Skeletal muscle satellite cell (primary cell): ENCODE measurements at regions not wholly inside any gene's neighbourhood (a gene's known extent, or its start where the extent isn't known, plus 50 kb on each side); places are given as distances from the start of the nearest gene placed in this dataset.

ENCODE experiments used
- H3K27me3 ChIP-seq: 2 replicates; pipeline ENCODE4 v1.7.0; 2013; ENCODE audit warnings: low read length; ENCODE audit not compliant: control insufficient read depth, insufficient read depth
- H3K36me3 ChIP-seq: 2 replicates; pipeline ENCODE4 v1.7.0; 2013; ENCODE audit warnings: mild to moderate bottlenecking, control low read depth, low read length; ENCODE audit not compliant: insufficient read depth
- H3K4me1 ChIP-seq: 2 replicates; pipeline ENCODE4 v1.7.0; 2013; ENCODE audit warnings: low read length; ENCODE audit not compliant: control insufficient read depth, insufficient read depth
- H3K4me2 ChIP-seq: 2 replicates; pipeline ENCODE4 v1.7.0; 2013; ENCODE audit warnings: mild to moderate bottlenecking, low read length
- H3K4me3 ChIP-seq: 2 replicates; pipeline ENCODE4 v1.7.0; 2013; ENCODE audit warnings: low read length
- H3K9ac ChIP-seq: 2 replicates; pipeline ENCODE4 v1.7.0; 2013; ENCODE audit warnings: mild to moderate bottlenecking, low read depth, low read length, moderate library complexity
- H3K9me3 ChIP-seq: replicated peaks from 2 replicates; pipeline ENCODE4 v1.7.0; 2013; ENCODE audit warnings: mild to moderate bottlenecking, control low read depth, low read length

GRCh38 chr3:102757950-102758349, 323.1 kb downstream of the ZPLD1 start:
- Histone ChIP-seq H3K9me3 (no peaks in the 10 kb centered on the region), H3K4me1 (no peaks in the 10 kb centered on the region), H3K36me3 (no peaks in the 10 kb centered on the region), H3K27me3 (peaks cover 3% of the 10 kb centered on the region), H3K9ac (no peak overlapping the region), H3K4me3 (no peak overlapping the region), H3K4me2 (no peak overlapping the region)

DNA sequence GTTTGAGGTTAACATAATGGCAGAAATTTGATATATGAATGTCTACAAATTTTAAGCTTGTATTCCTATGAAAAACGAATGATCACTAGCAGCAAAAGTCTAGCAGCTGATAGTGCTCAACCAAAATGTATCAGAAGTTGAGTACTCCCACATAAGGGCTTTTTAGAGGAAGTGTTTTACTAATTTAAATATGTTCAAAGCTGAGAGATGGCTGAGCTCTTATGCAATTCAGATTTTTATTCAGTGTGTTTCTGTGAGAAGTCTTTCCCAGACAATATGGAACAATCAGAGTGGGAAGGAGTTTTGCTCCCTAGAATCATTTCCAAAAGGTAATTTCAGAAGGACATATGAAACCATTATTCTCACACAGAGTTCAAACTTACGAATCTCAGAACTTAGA, 327.0 kb downstream of the ZPLD1 start:
- Histone ChIP-seq H3K9me3 (no peaks in the 10 kb centered on the region), H3K36me3 (no peaks in the 10 kb centered on the region), H3K4me1 (no peaks in the 10 kb centered on the region), H3K4me3 (no peak overlapping the region), H3K9ac (no peak overlapping the region), H3K27me3 (no peaks in the 10 kb centered on the region), H3K4me2 (no peak overlapping the region)

GRCh38 chr3:102790747-102791325, 356.0 kb downstream of the ZPLD1 start:
- no peaks in the 10 kb centered on the region for H3K27me3 ChIP-seq
- H3K9ac ChIP-seq: no peak overlapping the region
- H3K4me1 ChIP-seq: no peaks in the 10 kb centered on the region
- H3K36me3 ChIP-seq: no peaks in the 10 kb centered on the region
- H3K4me3 ChIP-seq: no peak overlapping the region
- H3K9me3 ChIP-seq: no peaks in the 10 kb centered on the region
- H3K4me2 ChIP-seq: no peak overlapping the region

- Histone ChIP-seq H3K4me2 (no peak overlapping the region), H3K36me3 (no peaks in the 10 kb centered on the region), H3K27me3 (no peaks in the 10 kb centered on the region), H3K4me3 (no peak overlapping the region), H3K4me1 (no peaks in the 10 kb centered on the region), H3K9ac (no peak overlapping the region), H3K9me3 (no peaks in the 10 kb centered on the region)
Observed at GRCh38 chr3:102791641-102792589, 357.1 kb downstream of the ZPLD1 start.

DNA sequence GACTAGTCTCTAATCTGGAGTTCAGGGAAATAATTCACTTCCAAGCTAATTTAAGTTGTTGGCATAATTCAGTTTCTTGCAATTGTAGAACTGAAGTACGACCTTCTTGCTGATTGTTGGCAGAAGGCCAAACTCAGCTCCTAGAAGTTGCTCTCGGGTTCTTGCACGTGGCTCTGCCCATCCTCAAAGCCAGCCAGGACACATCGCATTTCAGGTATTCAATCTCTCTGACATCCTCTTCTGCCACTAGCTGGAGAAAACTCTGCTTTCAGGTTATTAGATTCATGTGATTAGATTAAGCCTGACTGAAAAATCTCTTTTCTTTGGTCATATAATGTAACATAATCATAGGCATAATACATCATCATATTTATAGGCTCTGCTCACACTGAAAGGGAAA, 362.0 kb downstream of the ZPLD1 start:
- no peaks in the 10 kb centered on the region for H3K27me3 ChIP-seq
- no peaks in the 10 kb centered on the region for H3K36me3 ChIP-seq
- no peak overlapping the region for H3K4me3 ChIP-seq
- H3K4me2 ChIP-seq: no peak overlapping the region
- H3K9me3 ChIP-seq: no peaks in the 10 kb centered on the region
- no peak overlapping the region for H3K9ac ChIP-seq
- H3K4me1 ChIP-seq: no peaks in the 10 kb centered on the region

DNA sequence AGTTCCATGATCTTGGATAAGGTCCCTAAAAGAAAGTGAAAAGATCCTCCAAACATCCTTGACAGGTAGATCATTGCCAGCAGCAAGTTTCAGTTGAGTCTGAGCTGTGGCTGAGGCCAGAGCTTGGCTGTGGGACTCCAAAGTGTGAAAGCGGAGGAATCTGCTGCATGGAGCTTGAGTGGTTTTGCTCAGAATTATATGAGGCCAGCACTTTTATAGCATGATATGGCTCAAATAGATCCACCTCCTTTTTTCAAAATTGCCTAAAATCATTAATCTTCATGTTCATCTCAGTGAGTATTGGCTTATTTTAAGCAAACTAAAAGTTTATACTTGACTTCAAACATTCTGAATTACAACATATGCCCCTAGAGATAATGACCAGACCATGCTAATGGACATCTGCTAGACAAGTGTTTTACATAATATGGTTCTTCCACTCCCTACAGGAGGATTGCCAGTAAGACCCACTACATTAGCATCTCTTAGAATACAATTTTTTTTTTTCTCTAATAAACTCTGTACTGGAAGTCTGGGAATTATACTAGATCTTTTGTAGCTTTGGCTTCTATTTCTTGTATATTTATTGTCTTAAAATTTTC, 368.1 kb downstream of the ZPLD1 start:
- no peaks in the 10 kb centered on the region for H3K4me1 ChIP-seq
- H3K4me3 ChIP-seq: no peak overlapping the region
- H3K36me3 ChIP-seq: no peaks in the 10 kb centered on the region
- H3K4me2 ChIP-seq: no peak overlapping the region
- no peak overlapping the region for H3K9ac ChIP-seq
- no peaks in the 10 kb centered on the region for H3K9me3 ChIP-seq
- H3K27me3 ChIP-seq: no peaks in the 10 kb centered on the region

- Histone ChIP-seq H3K36me3 (no peaks in the 10 kb centered on the region), H3K9me3 (no peaks in the 10 kb centered on the region), H3K9ac (no peak overlapping the region), H3K4me2 (no peak overlapping the region), H3K27me3 (peaks cover 2% of the 10 kb centered on the region), H3K4me1 (no peaks in the 10 kb centered on the region), H3K4me3 (no peak overlapping the region)
Observed at GRCh38 chr3:102810937-102811336, 376.1 kb downstream of the ZPLD1 start.

GRCh38 chr3:102826636-102827035, 391.8 kb downstream of the ZPLD1 start:
- no peaks in the 10 kb centered on the region for H3K36me3 ChIP-seq
- H3K9ac ChIP-seq: no peak overlapping the region
- H3K9me3 ChIP-seq: no peaks in the 10 kb centered on the region
- H3K4me1 ChIP-seq: no peaks in the 10 kb centered on the region
- H3K4me2 ChIP-seq: no peak overlapping the region
- no peak overlapping the region for H3K4me3 ChIP-seq
- no peaks in the 10 kb centered on the region for H3K27me3 ChIP-seq

- no peaks in the 10 kb centered on the region for H3K36me3 ChIP-seq
- no peaks in the 10 kb centered on the region for H3K4me1 ChIP-seq
- no peak overlapping the region for H3K4me3 ChIP-seq
- H3K9me3 ChIP-seq: no peaks in the 10 kb centered on the region
- H3K27me3 ChIP-seq: no peaks in the 10 kb centered on the region
- H3K4me2 ChIP-seq: no peak overlapping the region
- H3K9ac ChIP-seq: no peak overlapping the region
Observed at GRCh38 chr3:102827386-102827785, 392.6 kb downstream of the ZPLD1 start.

DNA sequence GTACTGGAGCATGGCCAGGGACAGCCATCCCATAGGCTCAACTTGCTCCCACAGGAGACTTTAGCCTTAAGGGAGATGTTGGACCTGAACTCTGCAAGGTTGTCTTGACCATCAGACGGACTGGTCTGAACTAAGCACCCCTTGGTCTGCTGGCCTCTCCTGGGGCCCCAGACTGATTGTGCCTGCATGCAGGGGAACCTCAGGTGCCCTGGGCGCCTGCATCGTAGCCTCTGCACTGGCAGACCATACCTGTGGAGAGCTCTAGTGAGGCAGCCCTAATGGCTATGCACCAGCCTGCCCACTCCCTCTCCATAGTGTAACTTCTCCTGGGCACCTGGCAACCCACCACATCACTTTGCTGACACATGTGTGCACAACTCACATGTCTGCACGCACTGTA, 395.6 kb downstream of the ZPLD1 start:
- no peak overlapping the region for H3K9ac ChIP-seq
- H3K27me3 ChIP-seq: no peaks in the 10 kb centered on the region
- H3K4me1 ChIP-seq: no peaks in the 10 kb centered on the region
- no peaks in the 10 kb centered on the region for H3K36me3 ChIP-seq
- no peak overlapping the region for H3K4me3 ChIP-seq
- H3K4me2 ChIP-seq: no peak overlapping the region
- H3K9me3 ChIP-seq: no peaks in the 10 kb centered on the region

DNA sequence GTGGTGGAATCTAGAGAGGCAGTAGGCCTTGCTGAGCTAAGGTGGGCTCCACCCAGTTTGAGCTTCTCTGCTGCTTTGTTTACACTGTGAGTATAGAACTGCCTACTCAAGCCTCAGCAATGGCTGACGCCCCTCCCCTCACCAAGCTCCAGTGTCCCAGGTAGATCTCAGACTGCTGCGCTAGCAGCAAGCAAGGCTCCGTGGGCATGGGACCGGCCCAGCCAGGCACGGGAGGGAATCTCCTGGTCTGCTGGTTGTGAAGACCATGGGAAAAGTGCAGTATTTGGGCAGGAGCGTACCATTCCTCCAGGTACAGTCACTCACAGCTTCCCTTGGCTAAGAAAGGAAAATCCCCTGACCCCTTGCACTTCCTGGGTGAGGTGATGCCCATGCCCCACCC, 407.1 kb downstream of the ZPLD1 start:
- no peaks in the 10 kb centered on the region for H3K9me3 ChIP-seq
- no peak overlapping the region for H3K4me3 ChIP-seq
- no peak overlapping the region for H3K4me2 ChIP-seq
- H3K4me1 ChIP-seq: no peaks in the 10 kb centered on the region
- no peaks in the 10 kb centered on the region for H3K36me3 ChIP-seq
- no peaks in the 10 kb centered on the region for H3K27me3 ChIP-seq
- H3K9ac ChIP-seq: no peak overlapping the region
